HUDEP-2 (cell line): ENCODE measurements at regions not wholly inside any gene's neighbourhood (a gene's known extent, or its start where the extent isn't known, plus 50 kb on each side); places are given as distances from the start of the nearest gene placed in this dataset.

ENCODE experiments used
- DNase-seq, 76 experiments: peaks; one replicate each; lab custom pipeline; 2025; ENCODE audit not compliant: unreplicated experiment in 76 of 76; lab: John Stamatoyannopoulos, UW

- no peak for DNase-seq
Measured at GRCh38 chr7:41059796-41060195, 643.1 kb downstream of the INHBA start.

GRCh38 chr7:41058986-41059741, 643.7 kb downstream of the INHBA start:
- DNase-seq = no peak

DNA sequence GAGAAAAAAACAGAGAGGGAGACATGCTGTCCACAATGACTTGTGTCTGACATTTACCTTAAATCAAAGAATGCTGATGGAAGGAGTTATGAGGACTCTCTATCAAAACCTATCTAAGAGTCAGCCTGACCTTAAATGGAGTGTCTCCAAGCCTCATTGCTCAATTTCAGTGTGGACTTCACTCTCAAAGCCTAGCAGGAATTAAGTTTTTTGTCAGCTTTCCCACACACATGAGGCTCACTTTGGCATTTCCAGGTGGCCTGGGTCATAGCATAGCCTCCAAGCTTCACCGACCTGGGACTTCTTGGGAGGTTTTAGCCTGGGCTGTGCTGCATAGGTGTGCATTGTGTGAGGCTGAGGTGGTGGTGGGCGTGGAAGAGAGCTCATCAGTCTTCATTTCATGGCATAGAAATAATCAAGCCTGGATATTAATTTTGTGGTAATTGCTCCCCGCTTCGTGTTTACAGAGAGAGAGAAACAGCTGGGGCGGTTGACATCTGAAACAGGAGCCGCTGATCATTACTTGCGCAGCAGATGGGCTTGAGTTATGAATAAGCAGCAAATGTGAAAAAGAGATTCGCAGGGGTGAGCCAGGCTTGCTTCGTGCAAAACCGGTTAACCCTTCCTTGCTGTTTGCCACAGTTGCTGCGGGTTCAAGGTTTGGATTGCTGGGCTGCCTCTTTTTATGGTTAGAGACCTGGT, 647.8 kb downstream of the INHBA start:
- no peak for DNase-seq

- DNase-seq = no peak
Measured at GRCh38 chr7:41053820-41054219, 649.1 kb downstream of the INHBA start.

DNA sequence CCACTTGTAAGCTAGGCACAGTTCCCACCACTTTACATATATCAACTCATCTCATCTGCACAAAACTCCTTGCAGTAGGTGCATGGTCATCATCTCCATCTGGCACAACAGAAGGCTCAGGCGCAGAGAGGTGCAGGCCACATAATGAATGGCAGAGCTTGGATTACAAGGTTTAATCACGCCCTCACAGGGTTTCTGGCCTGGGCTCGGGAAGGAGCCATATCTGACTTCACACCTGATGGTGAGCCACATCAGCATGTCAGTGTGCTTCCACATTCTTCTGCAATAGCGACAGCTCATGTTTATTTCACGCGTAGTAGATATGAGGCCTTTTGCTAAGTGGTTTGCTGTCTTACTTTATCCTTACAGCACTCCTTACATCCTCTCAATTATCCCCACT, 650.2 kb downstream of the INHBA start:
- DNase-seq = no peak

DNA sequence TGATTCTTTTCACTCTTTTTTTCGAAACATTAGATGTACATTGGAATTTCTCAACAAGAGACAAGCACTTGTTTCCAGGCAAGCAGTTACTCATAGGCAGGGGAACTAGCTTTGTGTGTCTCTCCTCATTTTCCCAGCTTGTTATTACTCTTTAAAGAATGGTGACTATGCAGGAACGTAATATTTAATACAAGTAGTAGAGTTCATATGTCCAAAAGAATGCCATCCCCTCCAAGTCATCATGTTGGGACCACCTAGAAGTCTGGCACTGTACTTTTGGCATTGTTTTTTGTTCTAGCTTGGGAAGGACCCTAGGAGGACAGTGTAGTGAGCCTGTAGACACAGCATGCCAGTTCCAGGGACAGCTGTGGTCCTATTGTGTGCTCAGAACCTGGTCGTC, 650.7 kb downstream of the INHBA start:
- DNase-seq = no peak

DNA sequence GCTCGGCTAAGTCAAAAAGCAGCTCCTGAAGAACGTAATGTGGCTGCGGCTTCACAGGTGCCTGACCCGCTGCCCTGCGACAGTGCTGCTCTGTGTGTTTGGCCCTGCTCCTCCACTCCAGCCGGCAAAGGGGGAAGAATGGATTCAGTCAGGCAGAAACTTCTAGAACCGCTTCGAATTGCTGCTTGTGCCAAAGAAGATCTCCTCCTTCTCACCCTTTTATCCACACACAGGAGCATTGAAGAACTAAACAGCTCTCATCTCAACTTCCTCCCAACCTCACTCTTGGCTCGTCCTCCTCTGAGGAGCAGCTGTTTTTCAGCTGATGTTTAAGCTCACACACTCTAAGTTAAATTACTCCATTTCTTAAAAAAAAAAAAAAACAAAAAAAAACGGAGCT, 651.4 kb downstream of the INHBA start:
- DNase-seq = no peak

DNA sequence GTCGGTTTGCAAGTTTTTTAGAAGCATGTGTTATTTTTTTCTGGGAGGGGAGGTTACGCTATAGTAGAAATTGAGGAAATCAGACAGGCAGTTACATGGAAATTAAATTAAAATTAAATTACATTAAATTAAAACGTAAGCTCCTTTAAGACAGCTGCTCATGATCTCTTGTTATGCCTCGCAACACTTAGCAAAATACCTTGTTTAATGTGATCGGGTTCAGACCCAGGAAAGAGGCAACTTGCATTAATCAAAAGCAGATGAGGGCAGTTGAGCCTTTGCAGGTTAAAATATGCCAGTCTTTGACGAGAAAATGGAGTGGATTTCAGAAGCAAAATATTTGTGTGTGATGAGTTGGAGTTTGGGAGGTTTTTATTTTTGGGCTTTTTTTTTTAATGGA, 651.8 kb downstream of the INHBA start:
- DNase-seq = no peak

- DNase-seq = no peak
Measured at GRCh38 chr7:41048771-41049170, 654.1 kb downstream of the INHBA start.

GRCh38 chr7:41047789-41048191, 655.1 kb downstream of the INHBA start:
- no peak for DNase-seq

GRCh38 chr7:41047211-41047610, 655.7 kb downstream of the INHBA start:
- no peak for DNase-seq

DNA sequence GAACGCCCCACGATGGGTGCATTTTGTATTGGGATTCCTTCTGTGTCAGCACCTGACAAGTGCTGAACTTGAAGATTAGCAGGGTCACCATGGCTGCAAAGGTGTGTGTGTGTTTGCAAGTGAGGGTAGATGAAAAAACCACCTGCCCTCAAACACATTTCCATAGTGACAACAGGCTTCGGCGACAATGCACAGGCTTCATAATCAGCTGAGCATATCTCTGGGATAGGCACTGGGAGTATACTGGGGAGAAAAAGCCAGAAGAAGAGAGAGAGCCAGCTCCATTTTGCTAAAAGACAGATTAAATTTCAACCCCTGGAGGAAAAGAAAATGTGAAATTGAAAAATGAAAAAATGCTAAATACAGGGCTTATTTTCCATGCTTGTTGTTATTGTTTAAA, 656.1 kb downstream of the INHBA start:
- no peak for DNase-seq

DNA sequence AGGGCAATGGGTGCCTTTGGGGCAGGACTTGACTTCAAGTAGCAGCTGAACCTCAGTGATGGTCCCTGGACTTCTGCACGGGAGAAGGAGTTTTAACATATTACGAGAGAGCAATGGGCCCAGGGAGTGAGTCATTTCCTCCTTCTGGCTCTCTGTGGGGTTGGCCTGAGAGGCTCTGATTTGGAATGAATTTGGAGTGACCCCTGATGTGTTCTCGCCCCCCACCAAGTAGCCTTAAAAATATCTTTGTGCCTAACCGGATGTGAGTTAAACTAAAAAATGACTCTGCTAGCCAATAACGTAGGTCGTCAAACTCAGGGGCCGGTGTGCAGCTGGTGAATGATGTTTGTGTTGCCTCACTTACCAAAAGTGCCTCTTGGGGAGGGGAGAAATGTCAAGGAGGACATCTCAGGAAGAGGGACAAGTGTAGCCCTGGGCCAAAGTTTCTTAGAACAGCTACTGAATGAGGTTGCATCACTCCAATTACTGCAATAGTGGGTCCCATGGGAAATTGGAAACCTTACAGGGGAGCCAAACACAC, 656.6 kb downstream of the INHBA start:
- DNase-seq = no peak

DNA sequence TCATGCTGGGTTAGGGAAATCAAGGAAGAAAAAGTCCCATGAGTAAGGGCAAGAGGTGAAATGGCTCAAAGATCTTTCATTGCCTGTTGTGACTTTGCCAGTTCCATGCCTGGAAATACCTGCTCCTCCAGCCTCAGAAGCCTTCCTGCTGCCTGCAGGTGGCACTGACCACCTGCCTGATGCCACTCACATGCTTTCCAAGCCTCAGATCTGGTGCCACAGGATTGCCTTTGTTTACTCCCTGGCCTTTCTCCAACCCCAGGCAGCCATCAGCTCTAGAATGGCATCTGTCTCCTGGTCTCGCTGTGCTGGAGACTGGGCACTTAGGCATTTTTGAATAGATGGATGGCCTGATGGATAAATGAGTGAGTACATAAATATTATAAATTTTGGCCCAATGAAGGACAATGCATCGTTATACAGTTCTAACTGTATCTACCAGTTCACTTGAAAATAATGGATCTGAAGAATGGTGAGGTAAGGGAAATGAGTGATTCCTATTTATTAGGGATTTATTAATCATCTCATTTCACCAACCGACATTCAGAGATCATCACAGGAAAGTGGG, 657.2 kb downstream of the INHBA start:
- DNase-seq = peak in 1 of 76 experiments; percentile 6

DNA sequence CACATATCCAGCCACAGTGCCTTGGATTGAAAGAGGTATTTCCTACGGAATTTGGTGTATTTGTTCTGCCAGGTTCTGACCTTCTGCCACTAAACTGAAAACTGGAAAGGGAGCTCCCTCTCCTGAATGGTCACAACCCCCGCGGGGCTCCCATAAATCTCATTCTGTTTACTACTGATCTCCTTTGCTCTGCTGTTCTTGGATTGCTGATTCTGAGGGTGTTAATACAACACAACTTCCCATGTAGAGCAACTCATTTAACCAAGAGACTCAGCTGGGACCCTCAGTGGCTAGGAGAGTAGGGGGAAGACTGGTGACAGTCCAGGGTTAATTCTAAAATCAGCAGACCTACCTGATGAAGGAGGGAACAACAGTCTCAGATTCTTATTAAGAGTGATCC, 662.9 kb downstream of the INHBA start:
- DNase-seq = no peak

GRCh38 chr7:41039386-41039953, 663.4 kb downstream of the INHBA start:
- DNase-seq = no peak

GRCh38 chr7:41038211-41038610, 664.7 kb downstream of the INHBA start:
- no peak for DNase-seq

- DNase-seq = no peak
Measured at GRCh38 chr7:41037691-41038090, 665.2 kb downstream of the INHBA start.

GRCh38 chr7:41035794-41036193, 667.1 kb downstream of the INHBA start:
- no peak for DNase-seq

GRCh38 chr7:41033500-41033899, 669.4 kb downstream of the INHBA start:
- DNase-seq = no peak

DNA sequence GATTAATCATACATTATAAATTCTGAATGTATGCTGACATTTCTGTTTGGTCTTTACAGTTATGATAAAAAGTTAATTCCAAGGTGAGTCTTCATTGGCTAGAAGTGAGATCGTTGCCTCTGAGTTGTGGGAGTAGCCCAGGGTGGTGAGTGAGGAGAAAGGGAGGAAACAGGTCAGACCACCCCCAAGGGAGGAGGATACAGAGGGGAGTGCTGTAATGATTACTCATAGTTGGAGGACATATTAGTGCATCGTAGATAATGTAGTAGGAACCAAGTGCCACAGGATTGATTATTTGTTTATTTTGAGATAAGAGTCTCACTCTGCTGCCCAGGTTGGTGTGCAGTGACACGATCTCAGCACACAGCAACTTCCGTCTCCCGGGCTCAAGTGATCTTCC, 672.2 kb downstream of the INHBA start:
- no peak for DNase-seq
